ENCODE measurements at regions not wholly inside any gene's neighbourhood (a gene's known extent, or its start where the extent isn't known, plus 50 kb on each side); places are given as distances from the start of the nearest gene placed in this dataset.
A peak's percentile ranks its signal among the peaks of the same experiment; 100 is the strongest.

DNA sequence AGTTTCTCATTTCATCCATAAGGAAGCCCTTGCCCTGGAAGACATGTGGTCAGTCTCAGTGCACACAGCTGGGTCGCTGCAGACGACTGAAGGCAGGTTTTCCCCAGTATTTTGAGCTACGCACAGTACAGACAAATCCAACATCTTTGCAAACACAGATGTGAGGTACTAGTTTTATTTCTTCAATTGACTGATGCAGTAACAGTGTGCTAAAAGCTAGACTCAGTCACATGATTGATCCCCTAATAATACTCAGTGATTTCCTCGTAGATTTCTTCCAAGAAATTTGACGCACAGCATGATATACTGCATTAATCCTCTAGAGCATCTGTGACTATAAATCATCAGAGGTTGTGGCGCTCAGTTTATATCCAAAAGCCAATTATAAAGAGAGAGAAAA lies 346.1 kb downstream of the DIRAS2 start:
- no peak for DNase-seq

- no peak for DNase-seq
Measured at GRCh38 chr9:90299968-90300367, 342.7 kb downstream of the DIRAS2 start.

DNA sequence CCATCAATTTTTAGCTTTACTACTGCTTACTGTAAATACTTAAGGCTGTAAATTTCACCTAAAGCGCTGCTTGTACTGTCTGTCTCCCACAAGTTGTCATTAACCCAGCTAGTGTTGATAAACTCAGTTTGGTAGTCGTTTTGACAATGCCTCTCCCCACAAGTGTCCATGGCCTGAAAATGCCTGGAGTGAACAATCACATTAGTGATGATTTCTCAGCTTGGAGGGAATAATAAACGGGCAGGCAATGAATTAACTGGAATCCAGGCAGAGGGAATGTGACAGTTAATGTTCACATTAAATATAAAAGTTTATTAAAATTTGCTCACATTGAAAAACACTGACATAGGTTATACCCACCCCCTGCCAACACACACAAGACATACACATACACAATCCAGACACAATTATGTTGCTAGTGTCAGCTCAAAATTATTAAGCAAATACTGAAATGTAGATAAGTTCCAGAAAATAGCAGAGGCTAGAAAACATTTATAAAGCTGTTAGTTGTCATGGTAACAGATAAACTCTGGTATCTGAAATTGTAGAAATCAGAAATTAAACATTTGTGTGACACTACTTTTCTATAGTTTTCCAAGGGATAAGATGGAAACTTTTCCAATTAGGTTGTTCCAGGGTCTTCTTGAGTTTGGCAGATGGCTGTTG lies 341.9 kb downstream of the DIRAS2 start:
- no peak for DNase-seq

GRCh38 chr9:90301277-90301653 lies 341.4 kb downstream of the DIRAS2 start:
- DNase-seq = peak; percentile 44

DNA sequence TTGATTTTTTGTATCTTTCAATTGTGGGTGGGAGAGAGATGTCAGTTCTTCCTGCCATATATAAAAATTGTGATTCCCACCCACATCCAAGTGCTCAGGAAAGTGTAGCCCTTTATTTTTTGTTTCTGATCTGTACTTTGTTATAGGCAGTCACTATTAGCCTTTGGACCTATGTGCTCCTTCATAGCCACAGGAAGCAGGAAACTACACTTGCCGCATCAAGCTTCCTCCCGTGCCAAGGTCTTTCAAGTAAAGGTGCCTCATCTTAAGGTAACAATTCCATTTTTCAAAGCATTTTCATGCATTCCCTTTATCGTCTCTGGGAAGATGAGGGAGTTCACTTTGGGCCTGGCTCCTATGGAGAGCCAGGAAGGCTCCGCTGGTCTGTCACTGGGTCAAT lies 339.0 kb downstream of the DIRAS2 start:
- DNase-seq = no peak

GRCh38 chr9:90306158-90306557 lies 336.5 kb downstream of the DIRAS2 start:
- DNase-seq = no peak

DNA sequence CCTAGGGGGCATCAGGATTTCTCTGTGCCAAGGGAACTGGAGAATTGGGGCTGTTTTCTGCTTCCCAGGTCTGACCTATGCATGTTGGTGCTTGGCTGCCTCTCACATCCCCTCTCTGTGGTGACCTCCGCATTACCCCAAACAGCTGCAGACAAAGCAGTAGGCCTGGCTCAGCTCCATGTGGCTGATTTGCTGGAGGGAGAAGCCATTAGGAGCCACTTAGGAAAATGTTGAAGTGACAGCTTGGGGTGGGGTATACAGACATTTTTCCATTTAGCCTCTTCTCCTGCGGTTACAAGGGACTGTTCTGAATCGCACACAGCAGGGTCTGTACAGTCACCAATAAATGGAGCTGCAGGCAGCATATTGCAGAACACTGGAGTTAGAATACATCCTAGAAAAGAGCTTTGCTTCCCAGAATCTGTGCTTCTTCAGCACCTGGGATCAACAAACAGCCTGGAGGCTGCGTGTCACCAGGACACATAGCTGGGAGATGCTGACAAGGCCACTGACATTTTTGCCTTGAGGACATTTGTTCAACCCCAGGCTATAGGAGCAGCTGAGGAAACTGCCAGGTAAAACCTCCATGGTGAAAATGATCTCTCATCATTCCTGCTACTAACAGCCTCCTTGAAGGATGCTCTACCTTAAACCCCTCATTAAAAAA lies 335.3 kb downstream of the DIRAS2 start:
- DNase-seq = no peak

- no peak for DNase-seq
Measured at GRCh38 chr9:90307891-90308290, 334.7 kb downstream of the DIRAS2 start.

GRCh38 chr9:90308691-90309090 lies 333.9 kb downstream of the DIRAS2 start:
- DNase-seq = no peak

DNA sequence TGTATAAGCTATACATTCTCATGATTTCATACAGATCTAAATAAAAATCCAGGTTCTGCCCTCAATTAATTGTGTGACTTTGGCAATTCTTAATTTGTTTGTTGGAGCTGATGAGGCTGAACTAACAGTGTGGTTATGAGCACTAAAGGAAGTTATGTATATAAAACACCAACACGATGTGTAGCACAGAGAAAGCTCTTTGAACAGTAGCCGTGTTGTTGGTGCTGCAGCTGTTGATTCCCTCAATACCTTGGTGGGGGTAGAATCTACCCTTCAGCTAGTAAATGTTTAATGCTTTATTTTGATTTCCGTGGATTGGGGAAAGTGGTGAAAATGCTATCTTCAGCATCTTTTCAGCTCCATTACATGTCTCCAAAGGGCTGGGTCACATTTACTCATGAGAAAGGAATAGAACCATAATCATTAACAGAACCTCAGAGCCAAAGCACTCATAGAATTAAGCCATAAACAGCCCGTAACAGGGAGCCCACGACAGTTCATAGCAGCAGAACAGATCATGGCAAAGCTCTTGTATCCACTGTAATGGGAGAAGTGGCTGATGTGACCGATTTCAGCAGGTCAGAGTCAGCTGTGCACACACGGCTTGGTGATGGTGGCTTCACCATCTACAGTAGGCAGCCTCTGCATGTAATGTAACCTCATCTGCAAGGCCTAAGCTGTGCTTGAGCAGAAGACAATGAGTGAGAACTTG lies 332.7 kb downstream of the DIRAS2 start:
- DNase-seq = no peak

- DNase-seq = no peak
Measured at GRCh38 chr9:90310521-90310876, 332.1 kb downstream of the DIRAS2 start.

DNA sequence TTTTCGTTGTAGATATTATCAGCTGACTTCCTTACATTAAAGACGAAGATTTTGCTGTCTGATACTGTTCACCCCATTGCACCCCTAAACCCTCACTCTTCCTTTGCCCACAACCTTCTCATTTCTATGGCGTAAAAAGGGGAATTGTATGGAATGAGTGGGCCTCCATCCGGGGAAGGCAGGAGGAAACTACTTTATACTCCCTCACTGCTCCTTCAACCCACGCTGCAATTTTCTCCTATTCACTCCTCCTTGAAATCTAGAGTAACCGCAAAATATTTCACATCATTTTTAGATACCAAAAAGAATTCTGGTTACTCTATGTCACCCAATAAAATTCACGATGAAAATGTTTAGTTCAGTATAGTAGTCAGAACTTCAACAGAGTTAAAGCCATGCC lies 330.8 kb downstream of the DIRAS2 start:
- DNase-seq = no peak

GRCh38 chr9:90322296-90322695 lies 320.3 kb downstream of the DIRAS2 start:
- DNase-seq = no peak

GRCh38 chr9:90325913-90326653 lies 316.5 kb downstream of the DIRAS2 start:
- no peak for DNase-seq

GRCh38 chr9:90330231-90330630 lies 312.4 kb downstream of the DIRAS2 start:
- DNase-seq = no peak

- DNase-seq = no peak
Measured at GRCh38 chr9:90331826-90332575, 310.6 kb downstream of the DIRAS2 start.

GRCh38 chr9:90333226-90333625 lies 309.4 kb downstream of the DIRAS2 start:
- no peak for DNase-seq

DNA sequence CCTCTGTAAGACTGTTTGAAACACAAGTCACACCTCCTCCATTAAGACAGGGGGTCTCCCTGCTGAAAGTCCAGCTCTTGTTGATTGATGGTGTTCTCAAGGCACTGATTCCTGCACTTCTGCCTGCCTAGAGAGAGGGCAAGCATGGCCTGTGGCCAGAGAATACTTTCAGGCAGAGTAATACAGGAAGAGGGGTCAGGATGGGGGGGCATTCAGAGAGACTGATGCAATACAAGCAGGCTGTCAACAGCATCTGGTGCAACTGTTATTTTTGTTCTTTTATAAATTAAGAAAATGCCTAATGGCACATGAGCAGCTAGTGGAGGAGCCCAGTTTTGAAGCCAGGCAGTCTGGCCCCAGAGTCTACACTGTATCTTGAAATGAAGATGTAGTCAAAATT lies 302.2 kb downstream of the DIRAS2 start:
- no peak for DNase-seq

GRCh38 chr9:90342607-90343006 lies 300.0 kb downstream of the DIRAS2 start:
- no peak for DNase-seq

- no peak for DNase-seq
Measured at GRCh38 chr9:90343366-90343765, 299.3 kb downstream of the DIRAS2 start.

GRCh38 chr9:90343991-90344390 lies 298.6 kb downstream of the DIRAS2 start:
- no peak for DNase-seq

GRCh38 chr9:90365666-90366065 lies 277.0 kb downstream of the DIRAS2 start:
- DNase-seq = no peak

DNA sequence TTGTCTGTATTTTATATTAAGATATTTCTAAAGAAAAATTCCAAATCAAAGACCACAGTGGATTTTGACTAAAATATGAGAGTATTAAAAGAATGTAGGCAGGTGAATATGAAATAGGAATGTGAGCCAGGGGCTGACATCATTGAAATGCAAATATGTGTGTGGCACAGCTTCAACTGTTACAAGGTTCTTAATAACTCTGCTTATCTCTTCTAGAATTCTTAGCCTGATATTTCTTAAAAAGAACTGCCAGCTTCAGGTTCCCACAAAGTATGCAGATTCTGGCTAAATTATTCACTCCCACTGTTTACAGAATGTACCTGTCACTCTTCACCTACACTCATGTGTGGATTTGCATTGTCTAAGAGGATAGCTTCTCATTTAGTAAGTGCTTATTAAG lies 274.4 kb downstream of the DIRAS2 start:
- DNase-seq = no peak
